ENCODE measurements at regions not wholly inside any gene's neighbourhood (a gene's known extent, or its start where the extent isn't known, plus 50 kb on each side); places are given as distances from the start of the nearest gene placed in this dataset.

GRCh38 chr5:4295663-4296339 lies 700.2 kb downstream of the IRX1 start:
- TF ChIP-seq, protein P1, sequence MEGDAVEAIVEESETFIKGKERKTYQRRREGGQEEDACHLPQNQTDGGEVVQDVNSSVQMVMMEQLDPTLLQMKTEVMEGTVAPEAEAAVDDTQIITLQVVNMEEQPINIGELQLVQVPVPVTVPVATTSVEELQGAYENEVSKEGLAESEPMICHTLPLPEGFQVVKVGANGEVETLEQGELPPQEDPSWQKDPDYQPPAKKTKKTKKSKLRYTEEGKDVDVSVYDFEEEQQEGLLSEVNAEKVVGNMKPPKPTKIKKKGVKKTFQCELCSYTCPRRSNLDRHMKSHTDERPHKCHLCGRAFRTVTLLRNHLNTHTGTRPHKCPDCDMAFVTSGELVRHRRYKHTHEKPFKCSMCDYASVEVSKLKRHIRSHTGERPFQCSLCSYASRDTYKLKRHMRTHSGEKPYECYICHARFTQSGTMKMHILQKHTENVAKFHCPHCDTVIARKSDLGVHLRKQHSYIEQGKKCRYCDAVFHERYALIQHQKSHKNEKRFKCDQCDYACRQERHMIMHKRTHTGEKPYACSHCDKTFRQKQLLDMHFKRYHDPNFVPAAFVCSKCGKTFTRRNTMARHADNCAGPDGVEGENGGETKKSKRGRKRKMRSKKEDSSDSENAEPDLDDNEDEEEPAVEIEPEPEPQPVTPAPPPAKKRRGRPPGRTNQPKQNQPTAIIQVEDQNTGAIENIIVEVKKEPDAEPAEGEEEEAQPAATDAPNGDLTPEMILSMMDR (IDR thresholded peaks at IDR 0.05; ENCODE audit: extremely low read depth, missing control alignments) = no peak
- no peak for DNase-seq (ENCODE audit: low spot score)

DNA sequence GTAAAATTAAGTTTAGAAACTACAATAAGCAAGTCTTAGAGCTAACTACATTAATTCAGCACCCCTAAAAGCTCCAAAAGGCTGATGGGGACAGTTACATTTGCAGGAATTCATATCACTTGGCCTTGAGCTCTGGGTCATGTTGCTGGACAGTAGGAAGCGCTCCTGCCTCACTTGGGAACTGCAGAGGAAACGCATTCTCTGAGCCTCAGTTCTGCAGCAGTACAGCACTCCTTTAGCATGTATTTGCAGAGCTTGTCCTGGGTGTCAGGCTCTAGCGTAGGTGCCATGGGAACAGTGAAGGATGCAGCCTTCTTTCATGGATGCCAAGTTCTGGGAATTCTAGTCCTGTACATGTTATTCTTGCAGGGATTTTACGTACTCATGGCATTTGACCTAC lies 710.4 kb downstream of the IRX1 start:
- TF ChIP-seq, protein P1 (IDR thresholded peaks at IDR 0.05; ENCODE audit: extremely low read depth, missing control alignments) = no peak
- DNase-seq (ENCODE audit: low spot score) = no peak

DNA sequence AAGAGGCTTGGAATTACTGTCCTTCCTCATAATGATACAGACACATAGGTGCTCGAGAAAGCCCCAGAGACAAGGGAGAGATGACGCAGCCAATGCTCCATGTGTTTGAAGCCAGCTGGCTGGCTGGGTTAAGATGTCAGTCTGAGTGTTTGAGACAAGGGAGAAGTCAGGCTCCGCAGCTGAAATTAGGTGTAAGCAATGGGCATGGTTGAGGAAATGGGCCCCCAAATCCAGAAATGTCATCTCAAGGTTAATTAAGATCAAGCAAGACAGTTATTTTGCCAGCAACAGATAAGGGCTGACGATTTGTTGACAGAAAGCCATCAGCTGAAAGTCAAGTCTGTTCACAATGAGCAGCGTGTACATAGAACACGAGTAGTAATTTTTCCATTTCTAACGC lies 713.4 kb downstream of the IRX1 start:
- DNase-seq (ENCODE audit: low spot score) = no peak
- TF ChIP-seq, protein P1 (IDR thresholded peaks at IDR 0.05; ENCODE audit: extremely low read depth, missing control alignments) = no peak

DNA sequence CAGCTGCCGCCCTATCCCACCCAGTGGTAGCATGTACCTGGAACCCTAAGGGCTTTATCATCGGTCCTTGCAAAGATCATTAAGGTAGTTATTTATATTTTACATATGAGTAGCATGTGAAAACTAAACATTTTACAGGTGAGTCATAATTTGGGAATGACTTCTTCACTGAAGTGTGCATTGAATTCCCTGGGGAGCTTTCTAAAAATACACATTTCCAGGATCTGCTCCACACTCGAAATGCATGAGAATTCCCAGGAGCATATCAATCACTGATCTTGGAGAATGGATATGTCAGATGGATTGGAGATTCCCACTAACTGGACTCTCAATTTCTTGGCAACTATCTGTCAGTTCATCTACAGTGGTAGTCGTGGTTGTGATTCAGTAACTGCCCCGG lies 717.5 kb downstream of the IRX1 start:
- DNase-seq (ENCODE audit: low spot score) = no peak
- TF ChIP-seq, protein P1 (IDR thresholded peaks at IDR 0.05; ENCODE audit: extremely low read depth, missing control alignments) = no peak

DNA sequence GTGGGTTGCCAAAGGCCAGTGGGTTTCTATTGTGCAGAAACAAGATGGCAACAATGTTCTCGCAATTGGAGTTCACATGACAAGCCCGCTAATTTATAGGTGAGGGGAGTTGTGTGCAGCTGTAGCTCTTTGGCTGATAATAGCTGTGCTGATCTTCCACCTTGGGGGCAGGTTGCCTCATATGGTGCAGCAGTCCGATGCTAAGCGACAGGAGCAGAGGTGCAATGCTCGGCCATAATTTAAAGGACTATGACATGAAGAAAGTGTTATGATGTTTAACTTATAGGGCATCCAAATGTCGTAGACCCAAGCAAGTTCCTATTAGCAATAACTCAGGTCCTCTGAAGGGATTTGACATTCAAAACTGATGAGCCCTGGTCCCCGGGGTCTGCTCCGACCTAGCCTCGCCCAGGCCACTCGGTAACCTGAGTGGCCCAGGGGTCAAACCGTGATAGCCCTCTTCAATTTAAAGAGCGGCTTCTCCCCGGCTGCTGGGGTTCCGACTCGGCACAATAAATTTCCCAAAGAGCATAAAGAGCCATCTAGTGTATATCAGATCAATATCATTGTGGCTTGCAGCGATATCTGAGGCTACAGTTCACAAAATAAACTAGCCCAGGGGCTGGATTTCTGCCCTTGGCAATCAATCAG lies 724.0 kb downstream of the IRX1 start:
- TF ChIP-seq, protein P1 (IDR thresholded peaks at IDR 0.05; ENCODE audit: extremely low read depth, missing control alignments) = no peak

GRCh38 chr5:4330327-4330726 lies 734.7 kb downstream of the IRX1 start:
- TF ChIP-seq, protein P1 (IDR thresholded peaks at IDR 0.05; ENCODE audit: extremely low read depth, missing control alignments) = no peak
- no peak for DNase-seq (ENCODE audit: low spot score)

More for the DNA sequence above, 724.0 kb downstream of the IRX1 start:
- no peak for DNase-seq (ENCODE audit: low spot score)

DNA sequence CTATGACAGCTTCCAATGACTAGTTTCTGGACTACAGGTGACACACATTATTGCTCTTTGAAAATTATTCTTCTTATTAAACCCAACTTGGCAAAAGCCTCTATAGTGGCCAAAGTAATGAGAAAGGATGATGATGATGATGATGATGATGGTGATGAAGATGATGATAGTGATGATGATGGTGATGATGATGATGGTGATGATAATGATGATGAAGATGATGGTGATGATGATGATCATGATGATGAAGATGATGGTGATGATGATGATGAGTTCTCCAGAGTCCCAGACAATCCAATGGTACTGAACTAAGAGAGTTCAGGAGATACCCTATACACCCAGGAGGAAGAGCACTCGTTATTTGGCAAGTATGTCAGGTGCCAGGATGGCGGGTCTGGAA lies 739.4 kb downstream of the IRX1 start:
- no peak for DNase-seq (ENCODE audit: low spot score)
- TF ChIP-seq, protein P1 (IDR thresholded peaks at IDR 0.05; ENCODE audit: extremely low read depth, missing control alignments) = no peak

Data from GM20000 (cell line).